HG03571 (cell line): ENCODE measurements at regions not wholly inside any gene's neighbourhood (a gene's known extent, or its start where the extent isn't known, plus 50 kb on each side); places are given as distances from the start of the nearest gene placed in this dataset.

Source experiments
- ATAC-seq: cut with Tn5 transposase; IDR thresholded peaks from one replicate; pipeline ENCODE4 v1.9.1; 2021; ENCODE audit not compliant: unreplicated experiment

DNA sequence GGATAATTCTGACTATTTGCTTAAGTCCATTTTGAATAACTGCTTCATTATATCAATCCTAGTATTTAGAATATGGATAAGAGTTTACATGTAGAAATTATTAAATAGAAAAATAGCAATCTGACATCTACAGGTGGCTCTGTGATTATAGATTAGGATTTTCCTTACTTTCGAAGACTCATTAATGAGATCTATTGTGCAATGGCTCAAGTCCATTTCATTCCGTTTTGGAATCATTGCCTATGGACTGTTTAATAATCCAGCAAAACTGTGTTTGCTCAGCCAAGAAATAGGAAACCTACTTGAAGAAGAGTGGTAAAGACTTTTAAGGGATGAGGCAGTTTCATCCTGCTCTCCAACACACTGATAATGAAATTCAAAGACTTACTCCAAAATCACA lies 67.8 kb upstream of the SSTR1 start:
- ATAC-seq, result no peak

DNA sequence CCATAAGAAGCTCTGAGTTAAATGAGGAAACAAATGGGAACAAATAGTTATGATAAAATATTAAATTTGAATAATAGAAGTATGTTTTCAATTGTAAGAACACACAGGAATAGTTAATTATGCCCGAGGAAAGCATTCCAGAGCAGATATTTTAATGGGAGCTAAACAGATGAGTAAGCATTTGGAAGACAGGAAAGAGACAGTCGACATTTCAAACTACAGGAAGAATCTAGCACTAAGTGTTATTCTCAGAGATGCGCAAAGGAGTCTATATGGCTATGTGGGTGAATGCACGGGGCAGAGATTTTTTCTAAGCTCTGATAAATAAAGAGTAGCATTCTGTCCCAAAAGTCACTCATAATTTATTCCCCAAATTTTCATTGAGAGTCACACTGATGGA lies 64.5 kb upstream of the SSTR1 start:
- ATAC-seq, result no peak

DNA sequence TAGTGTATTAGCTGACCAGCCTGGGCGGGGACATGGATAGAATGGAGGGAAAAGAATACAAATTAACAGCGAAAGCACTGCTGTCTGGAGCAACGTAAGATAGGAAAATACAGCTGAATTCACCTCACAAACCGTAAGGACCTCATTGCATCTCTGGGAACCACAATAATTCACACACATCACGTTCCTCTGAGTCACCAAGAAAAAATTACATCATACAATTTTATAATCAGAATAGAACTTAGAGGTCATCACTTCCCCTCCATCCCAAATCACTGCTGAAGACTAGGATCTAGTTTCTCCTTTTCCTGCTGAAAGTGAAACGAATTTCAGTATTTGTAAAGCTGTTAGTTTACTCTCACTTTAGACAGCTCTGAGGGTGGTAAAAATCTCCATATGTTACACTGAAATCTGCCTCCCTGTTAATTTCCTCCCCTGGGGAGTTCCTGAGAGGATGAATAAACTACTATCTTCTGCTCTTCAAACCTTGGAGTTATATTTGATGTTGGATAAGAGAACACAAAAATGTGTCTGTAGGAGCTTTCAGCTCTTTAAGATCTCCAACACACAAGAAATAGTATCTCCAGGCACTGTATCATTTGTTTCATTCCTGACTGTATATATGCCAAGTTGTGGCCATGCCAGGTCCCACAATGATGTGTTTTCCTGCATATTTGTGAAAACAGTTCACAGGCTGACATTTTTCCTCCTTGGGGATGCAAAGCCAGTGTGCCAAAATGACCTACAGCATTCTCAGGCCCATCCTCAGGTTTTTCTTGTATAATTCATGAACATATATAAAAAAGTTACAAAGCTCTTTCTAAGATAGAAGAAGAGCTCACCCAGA lies 63.8 kb upstream of the SSTR1 start:
- ATAC-seq, result no peak

- ATAC-seq, result no peak
These were observed 62.6 kb upstream of the SSTR1 start for GRCh38 chr14:38145142-38145541.

DNA sequence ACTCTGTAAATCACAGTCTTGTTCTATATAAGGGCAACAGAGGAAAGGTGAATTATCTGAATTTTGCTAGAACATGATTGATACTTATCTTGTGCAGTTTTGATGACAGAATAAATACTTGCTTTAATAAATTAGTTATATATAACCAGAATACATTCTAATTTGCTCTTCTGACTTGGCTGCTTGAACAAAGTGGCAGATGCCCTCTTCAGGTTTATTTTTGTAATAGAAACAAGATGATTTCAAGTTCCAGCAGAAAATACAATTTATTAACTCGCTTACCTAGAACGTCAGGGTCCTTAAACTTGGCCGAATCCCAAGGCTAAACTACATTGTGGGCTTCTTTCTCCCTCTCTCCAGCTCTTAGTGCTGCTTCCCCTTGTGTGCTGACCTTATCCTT lies 57.6 kb upstream of the SSTR1 start:
- no peak for ATAC-seq
